GM23338 (cell line): ENCODE measurements at regions not wholly inside any gene's neighbourhood (a gene's known extent, or its start where the extent isn't known, plus 50 kb on each side); places are given as distances from the start of the nearest gene placed in this dataset.

Experiments
- ATAC-seq: fragments of 200-7000 bp; cut with Tn5 transposase; 3 replicates; pipeline ENCODE4 v1.9.1; 2020
- DNase-seq: peaks from one replicate; pipeline ENCODE4 v3.0.0-alpha.2; 2015; ENCODE audit warnings: low spot score
- H2AFZ ChIP-seq: fragments of 200-600 bp; sonication (generic); 2 replicates; pipeline ENCODE4 v1.8.0; 2016; ENCODE audit warnings: antibody characterized with exemption, mild to moderate bottlenecking, moderate library complexity
- H3F3A ChIP-seq: fragments of 200-600 bp; sonication (generic); replicated peaks from 2 replicates; pipeline ENCODE4 v1.8.0; 2017; ENCODE audit warnings: antibody characterized with exemption, mixed run types, low read depth
- H3K27ac ChIP-seq: fragments of 200-600 bp; sonication (generic); 2 replicates; pipeline ENCODE4 v1.6.1; 2016; ENCODE audit warnings: low read depth
- H3K27me3 ChIP-seq: fragments of 200-600 bp; sonication (generic); 2 replicates; pipeline ENCODE4 v1.8.0; 2016; ENCODE audit warnings: mild to moderate bottlenecking, mixed run types, moderate library complexity; ENCODE audit not compliant: insufficient read depth
- H3K36me3 ChIP-seq: fragments of 200-600 bp; sonication (generic); 2 replicates; pipeline ENCODE4 v1.8.0; 2016; ENCODE audit warnings: mild to moderate bottlenecking; ENCODE audit not compliant: insufficient read depth
- H3K4me1 ChIP-seq: fragments of 200-600 bp; sonication (generic); 2 replicates; pipeline ENCODE4 v1.8.0; 2016; ENCODE audit warnings: mild to moderate bottlenecking, moderate library complexity; ENCODE audit not compliant: insufficient read depth
- H3K4me2 ChIP-seq: fragments of 200-600 bp; sonication (generic); 2 replicates; pipeline ENCODE4 v1.7.1; 2017; ENCODE audit warnings: mixed run types
- H3K4me3 ChIP-seq: fragments of 200-600 bp; sonication (generic); 2 replicates; pipeline ENCODE4 v1.6.1; 2016; ENCODE audit warnings: mixed run types
- H3K79me2 ChIP-seq: fragments of 200-600 bp; sonication (generic); replicated peaks from 2 replicates; pipeline ENCODE4 v1.8.0; 2017; ENCODE audit warnings: mild to moderate bottlenecking; ENCODE audit not compliant: insufficient read depth
- H3K9me2 ChIP-seq: fragments of 200-600 bp; sonication (generic); 2 replicates; pipeline ENCODE4 v1.8.0; 2017; ENCODE audit not compliant: insufficient read depth
- H4K20me1 ChIP-seq: fragments of 200-600 bp; sonication (generic); replicated peaks from 2 replicates; pipeline ENCODE4 v1.8.0; 2017; ENCODE audit warnings: mild to moderate bottlenecking; ENCODE audit not compliant: insufficient read depth
- H3K27ac Mint-ChIP-seq: 2 replicates; pipeline ENCODE4 v1.8.0; 2020; ENCODE audit warnings: inconsistent platforms, mild to moderate bottlenecking, moderate library complexity, mixed read lengths
- H3K27me3 Mint-ChIP-seq: 3 replicates; pipeline ENCODE4 v1.8.0; 2022; ENCODE audit warnings: low read depth, mild to moderate bottlenecking, moderate library complexity, mixed read lengths, inconsistent platforms; ENCODE audit not compliant: insufficient read depth, poor library complexity
- H3K36me3 Mint-ChIP-seq: 3 replicates; pipeline ENCODE4 v1.8.0; 2021; ENCODE audit warnings: low read depth, mild to moderate bottlenecking, inconsistent platforms, moderate library complexity, mixed read lengths
- H3K4me1 Mint-ChIP-seq: 3 replicates; pipeline ENCODE4 v1.8.0; 2020; ENCODE audit warnings: mild to moderate bottlenecking, inconsistent platforms, mixed read lengths
- H3K4me3 Mint-ChIP-seq: 3 replicates; pipeline ENCODE4 v1.8.0; 2021; ENCODE audit warnings: moderate library complexity, mild to moderate bottlenecking, inconsistent platforms, mixed read lengths
- H3K9me3 Mint-ChIP-seq: 3 replicates; pipeline ENCODE4 v1.8.0; 2020; ENCODE audit warnings: moderate library complexity, mild to moderate bottlenecking, inconsistent platforms, mixed read lengths
- CTCF ChIP-seq, 2 experiments: fragments of 200-600 bp in 1 of 2; sonication (generic) in 1 of 2; conservative IDR thresholded peaks; 2 replicates each; pipeline versions ENCODE4 v1.5.1 to v1.6.1; 2016 to 2017; ENCODE audit warnings: antibody characterized with exemption in 2 of 2, low read depth in 2 of 2, mild to moderate bottlenecking in 2 of 2, moderate library complexity in 1 of 2
- ETS1 ChIP-seq: IDR thresholded peaks from 2 replicates; pipeline ENCODE4 v1.6.1; 2016; ENCODE audit warnings: antibody characterized with exemption
- JUNB ChIP-seq: IDR thresholded peaks from one replicate; pipeline ENCODE4 v1.6.1; 2016; ENCODE audit warnings: antibody characterized with exemption; ENCODE audit not compliant: unreplicated experiment
- POLR2AphosphoS5 ChIP-seq: IDR thresholded peaks from 2 replicates; pipeline ENCODE4 v1.6.1; 2016; ENCODE audit warnings: antibody characterized with exemption, low read depth
- ZNF462 ChIP-seq: fragments of 250-450 bp; sonication (Bioruptor Pico); IDR thresholded peaks from 2 replicates; pipeline ENCODE4 v1.5.0; 2020; ENCODE audit warnings: mild to moderate bottlenecking, moderate library complexity

GRCh38 chr6:147131532-147132128, 72.6 kb upstream of the STXBP5 start:
- H3K27me3 ChIP-seq, result no peaks in the 10 kb centered on the region
- no peak overlapping the region for H2AFZ ChIP-seq
- ATAC-seq, result no peak

More at GRCh38 chr6:147131532-147132128, 72.6 kb upstream of the STXBP5 start:
- H3K27me3 Mint-ChIP-seq, result no peaks in the 10 kb centered on the region
- Histone ChIP-seq H3K4me3 (no peak overlapping the region), H3K36me3 (no peaks in the 10 kb centered on the region), H3K9me2 (no peaks in the 10 kb centered on the region), H3F3A (no peaks in the 10 kb centered on the region), H3K4me1 (peaks cover 31% of the 10 kb centered on the region), H3K4me2 (no peak overlapping the region), H3K27ac (no peak overlapping the region), H4K20me1 (no peaks in the 10 kb centered on the region), H3K79me2 (no peaks in the 10 kb centered on the region)
- H3K9me3 Mint-ChIP-seq, result no peaks in the 10 kb centered on the region
- peak overlapping the region; percentile 62 for H3K27ac Mint-ChIP-seq
- H3K4me1 Mint-ChIP-seq, result peaks cover 30% of the 10 kb centered on the region
- peak; percentile 30 for DNase-seq
- no peak for TF ChIP-seq ZNF462 (CRISPR knock-in tag)
- TF ChIP-seq JUNB, result no peak
- TF ChIP-seq ETS1, result no peak
- TF ChIP-seq POLR2AphosphoS5, result no peak
- no peak for TF ChIP-seq CTCF (conservative IDR thresholded peaks at IDR 0.05; ENCODE audit: low read depth in 2 of 2)
- H3K4me3 Mint-ChIP-seq, result no peak overlapping the region
- H3K36me3 Mint-ChIP-seq, result no peaks in the 10 kb centered on the region
